Hematopoietic multipotent progenitor cell treated with erythropoietin and hydrocortisone succinate and interleukin-3 and kit ligand, for 15 days (in vitro differentiated cells): ENCODE measurements at regions not wholly inside any gene's neighbourhood (a gene's known extent, or its start where the extent isn't known, plus 50 kb on each side); places are given as distances from the start of the nearest gene placed in this dataset.
"Not testable (repeated sequence)": the region's sequence is repeated elsewhere in the genome, so short reads cannot be mapped to it uniquely, and the experiment has no call there.

Source experiments
- DNase-seq: peaks from one replicate; pipeline ENCODE4 v3.0.0-alpha.2; 2015; ENCODE audit warnings: low spot score

DNA sequence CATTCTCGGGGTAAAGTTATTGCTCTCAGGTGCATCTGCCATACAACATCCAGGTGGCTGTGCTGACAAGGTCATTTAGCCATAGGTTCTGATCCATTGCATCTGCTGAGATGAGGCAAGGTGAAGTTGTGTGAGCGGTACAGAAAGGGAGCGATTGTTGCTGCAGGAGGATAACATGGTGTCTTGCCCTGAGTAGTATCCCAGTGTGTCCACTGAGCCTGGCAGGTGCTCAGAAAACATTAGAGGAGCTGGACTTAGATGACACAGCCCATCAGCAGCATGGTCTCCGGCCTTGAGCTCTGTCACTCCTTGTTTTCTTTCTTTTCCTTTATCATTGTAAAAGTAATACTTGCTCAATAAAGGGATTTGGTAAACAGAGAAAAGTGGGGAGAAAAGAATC is 161.1 kb upstream of the ATP10A start:
- DNase-seq = no peak

GRCh38 chr15:26023691-26024090 is 160.6 kb upstream of the ATP10A start:
- DNase-seq = no peak

DNA sequence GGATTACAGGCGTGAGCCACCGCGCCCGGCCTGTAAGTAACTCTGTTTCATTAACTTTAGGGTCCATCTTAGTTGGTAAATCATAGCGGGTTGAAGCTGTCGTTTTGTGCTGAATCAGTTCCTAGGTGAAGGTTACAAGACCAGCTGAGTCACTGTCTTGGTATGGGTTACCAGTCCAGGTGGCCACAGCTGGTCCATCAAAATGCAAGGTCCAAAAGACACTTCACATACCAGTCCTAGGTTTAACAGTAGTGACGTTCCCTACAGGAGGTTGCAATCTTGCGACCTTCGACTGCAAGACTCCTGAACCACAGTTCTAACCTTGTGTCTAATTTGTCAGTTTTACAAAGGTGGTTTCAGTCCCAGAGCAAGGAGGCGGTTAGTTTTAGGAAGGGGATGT is 160.1 kb upstream of the ATP10A start:
- DNase-seq = no peak

DNA sequence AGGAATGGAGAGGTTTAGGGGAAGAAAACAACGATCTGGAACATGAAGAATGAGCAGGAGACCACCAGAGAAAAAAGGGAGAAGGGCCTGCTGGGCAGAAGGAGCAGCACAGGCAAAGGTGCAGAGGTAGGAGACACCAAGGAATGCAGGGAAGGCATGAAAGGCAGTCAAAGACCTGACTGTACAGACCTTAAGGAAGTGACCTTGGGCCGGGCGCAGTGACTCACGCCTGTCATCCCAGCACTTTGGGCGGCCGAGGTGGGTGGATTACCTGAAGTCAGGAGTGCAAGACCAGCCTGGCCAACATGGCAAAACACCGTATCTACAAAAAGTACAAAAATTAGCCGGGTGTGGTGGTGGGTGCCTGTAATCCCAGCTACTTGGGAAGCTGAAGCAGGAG is 157.7 kb upstream of the ATP10A start:
- DNase-seq = no peak

GRCh38 chr15:26017665-26018064 is 154.5 kb upstream of the ATP10A start:
- no peak for DNase-seq

DNA sequence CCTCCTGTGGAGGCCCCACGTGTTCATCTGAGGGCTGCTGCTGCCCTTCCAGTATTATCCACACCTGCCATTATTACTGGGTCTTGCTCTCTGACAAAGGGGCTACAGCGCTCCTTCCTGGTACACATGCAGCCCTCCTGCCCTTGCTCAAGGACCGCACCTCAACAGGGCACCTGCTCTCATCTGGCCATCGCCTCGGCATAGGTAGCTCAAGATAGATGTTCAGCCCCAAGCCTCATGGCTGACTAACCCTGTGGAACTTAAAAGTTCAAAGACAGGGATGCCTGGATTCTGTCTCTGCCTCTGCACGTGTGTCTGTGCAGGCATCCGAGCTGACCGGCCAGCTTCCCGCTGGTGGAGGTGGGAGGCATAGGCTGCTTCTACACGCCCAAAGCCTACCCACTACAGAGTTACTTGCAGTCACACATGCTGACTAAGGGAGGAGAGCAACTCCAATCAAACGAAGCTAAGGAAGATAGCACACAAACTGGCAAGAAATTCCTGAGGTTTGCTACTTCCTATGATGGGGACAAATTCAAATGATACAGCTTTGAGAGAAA is 152.5 kb upstream of the ATP10A start:
- no peak for DNase-seq

- DNase-seq = no peak
These were observed 150.9 kb upstream of the ATP10A start for GRCh38 chr15:26013981-26014380.

GRCh38 chr15:26011916-26012315 is 148.8 kb upstream of the ATP10A start:
- DNase-seq = no peak

DNA sequence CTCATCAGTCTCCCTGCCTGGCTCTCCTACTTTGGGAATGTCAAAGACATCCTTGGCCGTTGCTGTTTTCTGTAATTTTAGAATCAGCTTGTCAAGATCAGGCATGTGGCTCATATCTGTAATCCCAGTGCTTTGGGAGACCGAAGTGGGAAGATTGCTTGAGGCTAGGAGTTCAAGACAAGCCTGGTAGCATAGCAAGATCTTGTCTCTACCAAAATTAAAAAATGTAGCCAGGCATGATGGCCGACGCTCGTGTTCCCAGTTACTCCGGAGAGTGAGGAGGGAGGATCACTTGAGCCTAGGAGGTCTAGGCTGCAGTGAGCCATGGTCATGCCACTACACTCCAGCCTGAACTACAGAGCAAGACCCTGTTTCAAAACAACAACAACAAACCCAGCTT is 144.0 kb upstream of the ATP10A start:
- no peak for DNase-seq

GRCh38 chr15:26001201-26001600 is 138.1 kb upstream of the ATP10A start:
- no peak for DNase-seq

DNA sequence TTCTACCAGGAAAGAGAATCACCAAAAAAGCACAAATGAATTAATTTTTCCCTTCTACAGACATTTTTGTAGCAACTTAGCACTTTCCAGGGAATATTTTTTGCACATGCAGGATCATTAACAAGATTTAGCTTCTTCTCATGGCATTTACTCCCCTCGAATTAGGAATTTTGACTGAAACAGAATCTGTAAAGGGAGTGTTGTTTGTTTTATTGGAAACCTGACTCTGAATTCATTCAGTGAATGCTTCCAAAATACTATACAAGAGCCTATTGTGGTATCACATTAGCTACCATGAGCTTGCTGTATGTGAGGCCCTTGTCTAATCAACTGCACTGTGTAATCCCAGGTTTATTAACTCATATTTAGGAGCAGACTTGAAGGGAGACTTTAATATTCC is 130.4 kb upstream of the ATP10A start:
- DNase-seq = no peak

- DNase-seq = no peak
These were observed 127.1 kb upstream of the ATP10A start for GRCh38 chr15:25990220-25990619.

- DNase-seq = no peak
These were observed 126.2 kb upstream of the ATP10A start for GRCh38 chr15:25989327-25989726.

- DNase-seq = not testable (repeated sequence)
These were observed 125.6 kb upstream of the ATP10A start for GRCh38 chr15:25988716-25989115.

DNA sequence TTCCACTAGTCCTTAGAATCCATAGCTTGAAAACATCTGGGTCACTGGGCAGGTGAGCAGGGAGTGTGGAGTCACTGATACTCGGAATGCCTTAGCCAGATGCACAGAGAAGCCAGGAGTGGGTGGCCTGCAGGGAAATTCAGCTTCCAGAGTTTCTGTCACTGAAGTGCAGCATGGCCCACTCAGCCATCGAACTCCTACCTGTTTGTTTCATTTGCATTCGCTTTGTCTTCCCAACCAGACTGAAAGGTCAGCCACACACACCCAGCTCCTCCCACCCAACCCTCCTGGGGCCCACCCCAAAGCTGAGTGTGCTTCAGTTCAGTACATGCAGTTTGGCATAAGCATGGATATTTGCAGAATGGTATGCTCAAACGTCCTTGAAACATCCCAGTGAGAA is 124.5 kb upstream of the ATP10A start:
- DNase-seq = no peak

GRCh38 chr15:25985165-25985564 is 122.0 kb upstream of the ATP10A start:
- DNase-seq = no peak

DNA sequence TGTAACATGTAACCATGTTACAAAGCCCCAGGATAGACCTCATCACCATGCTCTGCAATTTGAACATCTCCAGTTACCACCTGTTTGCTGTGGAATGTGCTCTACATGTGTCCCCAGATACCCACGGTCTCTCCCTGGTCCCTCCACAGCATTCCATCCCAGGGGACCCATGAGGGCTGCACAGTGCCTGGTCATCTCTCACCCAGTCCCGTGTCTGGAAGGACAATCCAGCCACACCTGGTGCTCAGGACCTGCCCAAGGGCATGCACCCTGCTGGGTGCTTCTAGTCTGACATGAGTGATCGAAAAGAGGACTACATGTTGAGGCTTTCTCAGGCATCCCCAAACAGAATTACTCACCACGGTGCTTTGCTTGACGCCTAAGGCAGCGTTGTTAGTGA is 119.6 kb upstream of the ATP10A start:
- DNase-seq = no peak

GRCh38 chr15:25981114-25981513 is 118.0 kb upstream of the ATP10A start:
- DNase-seq = no peak

- no peak for DNase-seq
These were observed 109.1 kb upstream of the ATP10A start for GRCh38 chr15:25972141-25972675.

DNA sequence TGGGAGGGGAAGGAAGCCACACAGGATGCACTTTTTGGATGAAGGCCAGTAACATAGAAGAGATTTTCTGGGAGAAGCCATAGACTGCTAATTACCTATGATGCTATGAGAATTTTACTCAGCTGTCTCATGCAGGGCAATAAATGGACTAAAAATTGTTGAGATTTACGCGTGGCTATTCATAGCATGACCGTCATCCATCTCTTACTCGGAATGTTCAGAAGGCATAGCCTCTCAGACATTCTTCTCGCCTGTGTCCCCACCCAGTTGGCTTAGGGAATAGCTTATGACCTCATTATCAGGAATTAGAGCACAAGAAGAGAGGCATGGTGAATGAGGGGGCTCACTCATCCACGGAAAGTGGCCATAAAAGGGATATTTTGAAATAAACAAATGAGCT is 107.9 kb upstream of the ATP10A start:
- DNase-seq = no peak

DNA sequence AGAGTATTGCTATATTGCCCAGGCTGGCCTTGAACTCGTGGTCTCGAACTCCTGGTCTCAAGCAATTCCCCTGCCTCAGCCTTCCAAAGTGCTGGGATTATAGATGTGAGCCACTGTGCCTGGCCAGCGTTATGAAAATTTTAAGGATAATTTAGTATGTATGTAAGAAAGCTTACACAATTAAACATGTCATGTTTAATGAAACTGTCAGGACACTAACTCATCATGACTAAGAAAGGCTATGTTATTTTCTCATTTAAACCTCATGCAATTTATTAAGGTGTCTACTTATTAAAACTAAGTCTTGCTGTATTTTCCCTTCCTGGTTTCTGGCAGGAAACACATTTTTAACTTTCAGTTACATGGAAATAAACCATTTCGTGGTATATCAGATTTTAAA is 106.8 kb upstream of the ATP10A start:
- DNase-seq = no peak

- DNase-seq = no peak
These were observed 104.0 kb upstream of the ATP10A start for GRCh38 chr15:25967116-25967515.

- DNase-seq = no peak
These were observed 102.2 kb upstream of the ATP10A start for GRCh38 chr15:25965326-25965725.

DNA sequence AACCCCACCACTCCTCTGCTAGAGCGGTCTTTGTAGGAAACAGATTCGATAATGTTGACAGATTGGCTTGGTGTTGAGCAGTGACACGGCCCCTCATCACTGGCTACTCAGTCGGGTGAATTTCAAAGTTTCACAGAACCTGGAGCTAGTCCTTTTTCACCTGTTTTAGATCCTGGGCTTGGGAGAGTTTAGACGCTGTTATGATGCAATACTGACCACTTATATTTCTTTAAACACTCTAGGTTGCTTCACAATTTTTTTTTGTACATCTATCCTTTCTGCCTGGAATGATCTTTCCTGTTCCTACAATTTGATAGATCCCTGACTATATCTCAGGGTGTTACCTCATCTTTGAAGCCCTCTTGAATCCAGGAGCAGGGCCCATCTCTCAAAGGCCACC is 97.1 kb upstream of the ATP10A start:
- no peak for DNase-seq

DNA sequence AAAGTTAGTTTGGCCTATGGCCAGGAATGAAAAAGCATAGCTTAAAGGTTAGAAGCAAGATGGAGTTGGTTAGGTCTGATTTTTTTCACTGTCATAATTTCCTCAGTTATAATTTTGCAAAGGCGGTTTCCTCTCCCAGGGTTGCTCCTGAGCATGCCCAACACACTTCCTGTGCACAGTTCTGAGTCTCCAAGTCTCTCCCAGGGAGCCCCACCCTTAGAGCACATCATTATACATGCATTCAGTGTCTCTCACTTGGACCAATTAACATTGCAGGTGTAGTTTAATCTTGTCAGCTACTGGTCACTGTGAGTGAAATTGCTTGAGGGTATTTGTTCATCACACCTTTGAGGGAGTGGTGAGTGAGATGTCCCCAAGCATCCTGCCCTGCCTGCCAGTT is 96.0 kb upstream of the ATP10A start:
- DNase-seq = no peak
